ENCODE measurements at regions not wholly inside any gene's neighbourhood (a gene's known extent, or its start where the extent isn't known, plus 50 kb on each side); places are given as distances from the start of the nearest gene placed in this dataset.

GRCh38 chr1:199747984-199748383, 279.5 kb upstream of the NR5A2 start:
- TF ChIP-seq CTCF (IDR thresholded peaks at IDR 0.05; ENCODE audit: insufficient read depth, low read length) (no peak), GABPA (IDR thresholded peaks at IDR 0.05; ENCODE audit: low read depth) (no peak), SPI1 (IDR thresholded peaks at IDR 0.05; ENCODE audit: borderline replicate concordance, low read depth) (no peak), POLR2AphosphoS5 (IDR thresholded peaks at IDR 0.05; ENCODE audit: low read depth) (no peak)
- TF ChIP-seq, protein P1, sequence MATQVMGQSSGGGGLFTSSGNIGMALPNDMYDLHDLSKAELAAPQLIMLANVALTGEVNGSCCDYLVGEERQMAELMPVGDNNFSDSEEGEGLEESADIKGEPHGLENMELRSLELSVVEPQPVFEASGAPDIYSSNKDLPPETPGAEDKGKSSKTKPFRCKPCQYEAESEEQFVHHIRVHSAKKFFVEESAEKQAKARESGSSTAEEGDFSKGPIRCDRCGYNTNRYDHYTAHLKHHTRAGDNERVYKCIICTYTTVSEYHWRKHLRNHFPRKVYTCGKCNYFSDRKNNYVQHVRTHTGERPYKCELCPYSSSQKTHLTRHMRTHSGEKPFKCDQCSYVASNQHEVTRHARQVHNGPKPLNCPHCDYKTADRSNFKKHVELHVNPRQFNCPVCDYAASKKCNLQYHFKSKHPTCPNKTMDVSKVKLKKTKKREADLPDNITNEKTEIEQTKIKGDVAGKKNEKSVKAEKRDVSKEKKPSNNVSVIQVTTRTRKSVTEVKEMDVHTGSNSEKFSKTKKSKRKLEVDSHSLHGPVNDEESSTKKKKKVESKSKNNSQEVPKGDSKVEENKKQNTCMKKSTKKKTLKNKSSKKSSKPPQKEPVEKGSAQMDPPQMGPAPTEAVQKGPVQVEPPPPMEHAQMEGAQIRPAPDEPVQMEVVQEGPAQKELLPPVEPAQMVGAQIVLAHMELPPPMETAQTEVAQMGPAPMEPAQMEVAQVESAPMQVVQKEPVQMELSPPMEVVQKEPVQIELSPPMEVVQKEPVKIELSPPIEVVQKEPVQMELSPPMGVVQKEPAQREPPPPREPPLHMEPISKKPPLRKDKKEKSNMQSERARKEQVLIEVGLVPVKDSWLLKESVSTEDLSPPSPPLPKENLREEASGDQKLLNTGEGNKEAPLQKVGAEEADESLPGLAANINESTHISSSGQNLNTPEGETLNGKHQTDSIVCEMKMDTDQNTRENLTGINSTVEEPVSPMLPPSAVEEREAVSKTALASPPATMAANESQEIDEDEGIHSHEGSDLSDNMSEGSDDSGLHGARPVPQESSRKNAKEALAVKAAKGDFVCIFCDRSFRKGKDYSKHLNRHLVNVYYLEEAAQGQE (IDR thresholded peaks at IDR 0.05; ENCODE audit: insufficient replicate concordance, low read depth): no peak

GRCh38 chr1:199751506-199751905, 276.0 kb upstream of the NR5A2 start:
- TF ChIP-seq, protein P1 (IDR thresholded peaks at IDR 0.05; ENCODE audit: insufficient replicate concordance, low read depth): no peak
- TF ChIP-seq SPI1 (IDR thresholded peaks at IDR 0.05; ENCODE audit: borderline replicate concordance, low read depth) (no peak), POLR2AphosphoS5 (IDR thresholded peaks at IDR 0.05; ENCODE audit: low read depth) (no peak), CTCF (IDR thresholded peaks at IDR 0.05; ENCODE audit: insufficient read depth, low read length) (no peak), GABPA (IDR thresholded peaks at IDR 0.05; ENCODE audit: low read depth) (no peak)
- no peak for DNase-seq (ENCODE audit: low read depth in 1 of 2, low spot score in 1 of 2)
- no peak overlapping the region for H3K4me3 ChIP-seq (replicated peaks; ENCODE audit: insufficient read depth, low read length)
- no peak overlapping the region for H3K27ac ChIP-seq (replicated peaks)
- peaks cover under 1% of the 10 kb centered on the region for H3K27me3 ChIP-seq (ENCODE audit: insufficient read depth, poor library complexity, severe bottlenecking)

More at GRCh38 chr1:199747984-199748383, 279.5 kb upstream of the NR5A2 start:
- H3K27me3 ChIP-seq (ENCODE audit: insufficient read depth, poor library complexity, severe bottlenecking): peaks cover 2% of the 10 kb centered on the region
- no peak overlapping the region for H3K4me3 ChIP-seq (replicated peaks; ENCODE audit: insufficient read depth, low read length)
- H3K27ac ChIP-seq (replicated peaks): no peak overlapping the region
- no peak for DNase-seq (ENCODE audit: low read depth in 1 of 2, low spot score in 1 of 2)

DNA sequence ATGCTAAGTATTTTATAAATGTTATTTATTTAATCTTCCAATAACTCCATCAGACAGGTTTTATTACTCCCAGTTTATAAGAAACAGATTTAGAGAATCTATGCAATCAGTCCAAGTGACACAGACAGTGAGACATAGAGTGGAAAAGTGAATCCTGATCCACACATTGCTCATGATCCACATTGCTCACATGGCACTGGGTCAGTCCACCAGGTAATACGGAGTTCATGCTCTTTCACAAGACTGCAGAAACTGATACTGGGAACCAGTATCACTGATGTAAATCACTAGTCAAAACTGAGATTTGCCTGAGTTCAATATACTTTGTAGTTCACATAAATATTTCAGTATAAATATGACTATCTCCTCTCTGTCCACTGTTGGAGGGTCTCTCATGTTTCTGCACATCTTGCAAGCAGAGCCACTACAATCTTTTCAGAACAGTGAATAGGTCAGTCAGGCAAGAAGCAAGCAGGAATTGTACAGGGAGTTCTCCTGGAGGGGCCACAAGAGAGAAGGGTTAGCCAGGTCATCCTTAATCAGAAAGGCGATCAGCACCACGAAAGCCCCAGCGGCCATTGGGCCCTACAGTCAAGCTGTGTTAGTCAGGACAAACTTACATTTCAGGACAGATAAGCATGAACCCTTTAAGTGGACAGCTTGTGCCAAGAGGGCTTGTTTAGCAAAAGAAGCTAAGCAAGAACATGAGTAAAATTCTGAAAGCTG, 275.4 kb upstream of the NR5A2 start:
- no peak for DNase-seq (ENCODE audit: low read depth in 1 of 2, low spot score in 1 of 2)
- Histone ChIP-seq H3K27ac (replicated peaks) (no peak overlapping the region), H3K4me3 (replicated peaks; ENCODE audit: insufficient read depth, low read length) (no peak overlapping the region), H3K27me3 (ENCODE audit: insufficient read depth, poor library complexity, severe bottlenecking) (no peaks in the 10 kb centered on the region)
- TF ChIP-seq SPI1 (IDR thresholded peaks at IDR 0.05; ENCODE audit: borderline replicate concordance, low read depth): no peak
- TF ChIP-seq, protein P1 (IDR thresholded peaks at IDR 0.05; ENCODE audit: insufficient replicate concordance, low read depth): no peak

Data from HL-60 (cell line).